ENCODE measurements at regions not wholly inside any gene's neighbourhood (a gene's known extent, or its start where the extent isn't known, plus 50 kb on each side); places are given as distances from the start of the nearest gene placed in this dataset.

DNA sequence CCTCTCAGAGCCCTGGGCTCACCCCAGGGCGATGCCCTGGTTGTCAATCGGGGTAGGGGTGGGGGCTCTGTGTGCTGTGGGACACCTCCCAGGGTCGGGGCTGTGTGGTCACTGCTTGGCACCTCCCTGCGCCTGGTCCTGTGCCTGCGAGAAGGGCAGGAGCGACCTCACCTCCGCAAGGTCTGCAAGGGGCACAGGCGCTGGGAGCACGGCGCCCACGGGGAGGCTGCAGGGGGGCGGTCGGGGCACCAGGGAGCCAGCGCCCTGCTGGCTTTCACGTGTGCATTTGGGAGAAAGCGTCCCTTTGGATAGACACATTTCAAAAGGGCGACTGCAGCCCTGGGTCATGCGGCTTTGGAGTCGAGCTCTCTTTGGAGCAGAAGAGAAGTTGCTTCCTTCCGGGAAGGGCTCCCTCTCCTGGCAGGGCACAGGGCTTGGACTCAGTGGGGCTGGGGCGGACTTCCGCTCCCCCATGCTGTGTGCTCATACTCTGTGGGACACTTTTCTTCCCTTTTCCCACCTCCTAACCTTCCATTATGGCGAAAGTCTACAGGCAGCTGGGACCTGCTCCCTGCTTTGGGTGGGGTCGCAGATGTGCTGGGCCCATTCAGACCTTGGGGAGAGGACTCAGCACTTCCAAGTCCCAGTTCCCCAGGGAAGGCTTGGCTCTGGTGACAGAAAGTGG, 52.9 kb upstream of the SLC28A3 start:
- no peak for DNase-seq (ENCODE audit: low spot score)

DNA sequence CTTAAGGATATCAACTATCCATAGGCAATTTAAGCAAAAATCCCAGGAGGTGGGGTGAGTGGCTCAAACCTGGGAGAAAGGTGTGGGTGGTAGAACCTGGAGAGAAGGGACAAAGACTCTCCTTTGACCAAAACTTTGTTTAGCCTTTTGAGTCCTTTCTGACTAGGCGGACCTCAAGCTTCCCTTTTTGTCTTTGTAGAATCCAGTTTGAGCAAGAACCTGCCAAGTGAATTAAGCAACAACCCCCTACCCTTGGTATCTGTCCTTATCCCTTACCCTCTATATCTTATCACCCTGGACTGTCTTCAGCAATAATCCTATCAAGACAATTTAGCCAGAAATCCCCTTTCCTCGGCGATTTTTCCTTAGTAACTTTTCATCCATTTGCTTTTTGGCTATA, 53.5 kb upstream of the SLC28A3 start:
- DNase-seq (ENCODE audit: low spot score), result no peak

DNA sequence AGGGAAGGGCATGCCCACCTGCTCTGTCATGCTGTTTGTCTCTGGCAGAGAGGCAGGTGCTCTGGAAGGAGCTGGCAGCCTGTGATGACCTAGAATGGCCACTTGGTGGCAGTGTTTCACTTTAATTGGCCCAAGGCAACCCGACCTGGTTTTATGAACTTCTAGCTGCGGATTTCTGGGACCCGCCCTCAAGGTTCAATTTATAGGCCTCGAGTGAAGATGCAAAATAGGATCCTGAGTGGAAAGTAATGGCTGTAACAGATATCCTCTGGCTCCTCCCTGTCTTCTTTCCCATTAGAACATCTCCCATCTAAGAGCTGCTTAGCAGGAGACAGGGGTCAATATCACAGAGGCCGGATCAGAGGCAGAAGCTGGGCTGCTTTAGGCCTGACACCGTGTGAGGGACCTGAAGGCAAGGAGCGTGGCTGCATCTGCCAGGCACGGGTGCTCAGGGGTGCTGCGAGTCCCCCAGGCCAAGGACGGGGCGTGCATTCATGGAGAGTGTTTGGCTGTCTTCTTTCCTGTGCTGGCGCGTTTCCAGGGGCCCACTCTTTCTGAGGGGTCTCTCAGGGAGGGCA, 56.7 kb upstream of the SLC28A3 start:
- DNase-seq (ENCODE audit: low spot score), result peak; percentile 75

DNA sequence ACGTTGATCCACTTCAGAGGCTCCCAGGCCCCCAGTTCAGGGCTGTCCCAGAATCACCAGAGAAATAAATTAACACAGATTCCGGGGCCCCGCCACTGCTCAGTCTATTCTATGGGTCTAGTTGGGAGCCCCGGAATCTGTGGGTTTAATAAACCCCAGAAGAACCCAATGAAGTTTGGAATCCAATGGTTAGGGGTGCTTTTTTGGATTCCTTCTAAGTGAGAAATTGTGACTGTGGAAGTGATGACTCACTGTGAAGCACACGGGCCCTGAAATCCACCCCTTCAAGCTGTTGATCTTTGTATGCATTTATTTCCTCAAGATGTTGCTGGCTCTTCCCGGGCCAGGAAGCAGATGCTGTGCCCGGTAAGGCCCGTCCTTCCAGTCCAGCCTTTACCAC, 57.3 kb upstream of the SLC28A3 start:
- no peak for DNase-seq (ENCODE audit: low spot score)

DNA sequence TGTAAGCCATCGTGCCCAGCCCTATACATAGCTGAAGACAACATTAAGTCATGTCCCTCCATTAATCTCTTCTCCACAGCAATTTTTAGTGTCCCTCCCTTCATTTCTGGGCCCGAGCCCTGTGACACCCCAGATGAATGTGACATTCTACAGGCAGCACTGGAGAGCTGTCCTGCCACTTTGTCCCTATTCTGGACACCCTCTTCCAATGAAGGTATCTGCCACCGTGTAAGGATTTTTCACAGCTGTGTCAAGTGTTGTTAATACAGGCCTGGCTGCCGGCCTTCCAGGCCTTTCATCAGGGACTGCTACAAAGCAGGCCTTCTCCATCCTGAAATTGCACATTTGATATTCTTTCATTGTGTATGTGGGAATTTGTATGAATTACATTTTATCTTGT, 62.0 kb upstream of the SLC28A3 start:
- DNase-seq (ENCODE audit: low spot score), result no peak

DNA sequence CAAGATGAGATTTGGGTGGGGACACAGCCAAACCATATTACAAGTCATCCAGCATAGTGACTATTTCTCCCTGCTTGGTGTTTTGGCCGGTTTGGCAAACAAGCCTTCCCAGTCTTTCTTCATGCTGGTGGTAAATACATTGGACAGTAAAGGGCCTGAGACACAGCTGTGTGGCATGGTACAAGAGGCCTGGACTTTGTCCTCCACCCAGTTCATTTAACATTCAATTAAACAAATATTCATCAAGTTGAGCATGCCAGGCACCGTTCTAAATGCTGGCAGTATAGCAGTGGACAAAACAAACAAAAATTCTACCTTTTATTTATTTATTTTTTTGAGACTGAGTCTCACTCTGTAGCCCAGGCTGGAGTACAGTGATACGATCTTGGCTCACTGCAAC, 62.7 kb upstream of the SLC28A3 start:
- DNase-seq (ENCODE audit: low spot score), result no peak

DNA sequence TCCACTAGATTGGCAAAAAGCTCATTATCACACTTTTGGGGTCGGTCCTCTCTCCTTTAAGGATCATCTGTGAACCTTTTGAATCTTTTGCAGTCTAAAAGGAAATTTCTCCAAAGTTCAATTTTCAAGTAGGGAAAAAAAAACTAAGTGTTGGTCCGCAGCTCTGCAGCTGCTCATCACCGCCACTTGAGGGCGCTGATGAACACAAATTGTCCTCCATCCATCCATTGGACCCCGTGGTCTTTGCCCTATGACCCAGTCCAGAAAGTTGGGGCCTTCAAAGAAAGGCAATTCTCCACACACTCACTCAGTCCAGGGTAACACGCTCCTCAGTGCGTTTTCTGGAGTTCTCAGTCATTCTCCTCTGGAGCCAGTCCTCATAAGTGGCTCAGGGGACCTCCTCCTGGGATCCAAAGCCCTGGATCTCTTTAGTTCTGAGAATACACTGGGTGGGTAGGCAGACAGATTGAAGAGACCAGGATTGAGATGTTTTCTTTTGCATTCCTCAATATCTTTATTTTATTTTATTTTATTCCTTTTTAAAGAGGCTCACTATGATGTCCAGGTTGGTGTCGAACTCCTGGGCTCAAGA, 63.6 kb upstream of the SLC28A3 start:
- peak; percentile 48 for DNase-seq (ENCODE audit: low spot score)

DNA sequence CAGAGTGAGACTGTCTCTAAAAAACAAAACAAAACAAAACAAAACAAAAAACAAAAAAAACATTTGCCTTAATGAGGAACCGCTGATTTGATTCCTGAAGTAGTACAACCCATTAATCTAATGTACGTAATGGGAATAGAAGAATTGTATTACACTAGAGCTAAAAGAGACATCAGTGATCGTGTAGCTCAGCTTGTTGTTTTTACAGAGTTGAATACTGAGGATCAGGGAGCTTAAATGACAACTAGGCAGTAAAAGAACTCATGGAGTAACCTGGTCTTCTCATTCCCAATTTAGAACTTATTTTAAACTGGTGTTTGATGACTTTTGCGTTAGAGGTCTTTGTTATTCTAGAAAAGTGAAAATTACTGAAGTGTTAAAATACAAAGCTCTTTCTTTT, 65.1 kb upstream of the SLC28A3 start:
- no peak for DNase-seq (ENCODE audit: low spot score)

DNA sequence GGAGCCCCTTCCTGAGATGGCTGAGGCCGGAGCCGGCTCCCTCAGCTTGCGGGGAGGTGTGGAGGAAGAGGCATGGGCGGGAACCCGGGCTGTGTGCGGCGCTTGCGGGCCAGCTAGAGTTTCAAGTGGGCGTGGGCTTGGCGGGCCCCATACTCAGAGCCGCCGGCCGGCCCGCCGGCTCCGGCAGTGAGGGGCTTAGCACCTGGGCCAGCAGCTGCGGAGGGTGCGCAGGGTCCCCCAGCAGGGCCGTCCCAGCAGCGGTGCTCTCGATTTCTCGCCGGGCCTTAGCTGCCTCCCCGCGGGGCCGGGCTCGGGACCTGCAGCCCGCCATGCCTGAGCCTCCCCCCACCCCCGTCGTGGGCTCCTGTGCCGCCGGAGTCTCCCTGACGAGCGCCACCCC, 67.9 kb upstream of the SLC28A3 start:
- DNase-seq (ENCODE audit: low spot score), result no peak

DNA sequence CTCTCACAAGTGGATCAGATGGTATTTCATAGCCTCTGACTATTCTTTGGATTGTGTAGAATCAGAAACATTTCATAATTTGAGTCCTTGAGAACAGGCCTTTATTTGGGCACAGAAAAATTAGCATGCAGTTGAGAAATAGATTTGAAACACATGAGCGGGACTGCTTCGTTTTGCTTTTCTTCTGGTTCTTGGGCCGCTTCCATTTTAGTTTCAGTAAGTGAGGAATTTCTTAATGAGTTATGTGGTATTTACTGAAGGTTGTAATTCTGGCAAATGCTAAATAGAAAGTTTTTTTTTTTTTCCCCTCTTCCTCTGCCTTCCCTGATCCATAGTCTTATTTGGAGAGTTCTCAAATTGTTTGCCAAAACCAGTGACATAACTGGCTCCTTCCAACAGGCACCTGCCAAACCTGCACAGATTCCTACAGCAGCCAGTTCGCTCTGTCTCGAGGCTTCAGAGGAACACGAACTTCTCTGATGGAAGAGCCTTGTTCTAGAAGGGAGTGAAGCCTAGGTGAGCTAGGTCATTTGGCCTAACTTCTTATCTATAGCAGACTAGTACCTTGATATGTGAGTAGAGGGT, 71.2 kb upstream of the SLC28A3 start:
- no peak for DNase-seq (ENCODE audit: low spot score)

DNA sequence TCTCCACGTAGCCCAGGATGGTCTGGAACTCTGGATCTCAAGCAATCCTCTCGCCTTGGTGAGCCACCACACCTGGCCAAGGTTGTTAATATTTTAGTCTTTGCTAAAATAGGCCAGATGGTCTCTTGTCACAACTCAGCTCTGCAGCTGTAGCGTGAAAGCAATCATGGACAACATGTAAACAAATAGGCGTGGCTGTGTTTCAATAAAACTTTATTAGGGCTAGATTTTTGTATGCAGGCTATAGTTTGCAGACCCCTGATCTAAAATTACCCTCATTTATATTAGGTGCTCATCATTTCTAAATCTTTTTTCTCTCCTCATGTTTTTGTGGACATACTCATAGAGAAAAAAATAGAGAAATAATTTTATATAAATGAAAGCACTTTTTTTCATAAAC, 72.1 kb upstream of the SLC28A3 start:
- DNase-seq (ENCODE audit: low spot score), result peak; percentile 40

DNA sequence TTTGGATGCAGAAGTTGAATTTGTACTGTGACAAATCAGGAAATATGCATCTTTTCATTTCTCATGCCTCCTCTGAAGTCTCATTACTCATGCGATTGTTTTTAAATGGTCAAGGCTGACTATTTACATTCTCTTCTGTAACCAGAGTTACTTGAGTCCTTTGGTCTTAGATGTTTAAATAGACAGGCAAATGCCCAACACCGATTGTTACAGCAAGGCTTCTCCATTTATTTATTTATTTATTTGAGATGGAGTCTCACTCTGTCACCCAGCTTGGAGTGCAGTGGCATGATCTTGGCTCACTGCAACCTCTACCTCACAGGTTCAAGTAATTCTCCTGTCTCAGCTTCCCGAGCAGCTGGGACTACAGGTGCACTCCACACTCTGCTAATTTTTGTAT, 72.7 kb upstream of the SLC28A3 start:
- DNase-seq (ENCODE audit: low spot score), result no peak

DNA sequence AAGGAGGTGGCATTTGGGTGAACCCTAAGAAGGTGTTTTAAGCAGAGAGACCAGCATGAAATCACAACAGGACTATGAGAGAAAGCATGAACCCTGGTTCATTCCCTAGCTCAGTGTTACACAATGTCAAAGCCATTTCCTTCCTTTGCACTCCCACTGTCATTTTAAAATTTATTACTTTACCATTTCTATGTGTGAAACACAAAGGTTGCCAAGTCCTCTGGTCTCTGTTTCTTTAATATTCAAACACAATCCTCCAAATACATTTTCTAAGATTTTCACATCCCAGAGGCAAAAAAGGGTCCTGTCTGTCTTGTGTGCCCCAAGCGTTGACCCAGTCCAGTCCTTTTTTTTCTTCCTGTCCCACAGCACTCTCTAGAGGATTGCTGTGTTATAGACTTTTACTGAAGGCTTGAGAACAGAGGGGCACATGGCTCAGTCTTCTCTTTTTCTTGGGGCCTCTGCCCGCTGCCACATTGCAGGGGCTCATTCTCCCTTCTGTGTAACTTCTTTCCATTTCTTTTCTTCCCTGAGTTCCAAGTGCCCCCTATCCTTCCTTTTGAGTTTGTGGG, 78.6 kb upstream of the SLC28A3 start:
- peak; percentile 7 for DNase-seq (ENCODE audit: low spot score)

DNA sequence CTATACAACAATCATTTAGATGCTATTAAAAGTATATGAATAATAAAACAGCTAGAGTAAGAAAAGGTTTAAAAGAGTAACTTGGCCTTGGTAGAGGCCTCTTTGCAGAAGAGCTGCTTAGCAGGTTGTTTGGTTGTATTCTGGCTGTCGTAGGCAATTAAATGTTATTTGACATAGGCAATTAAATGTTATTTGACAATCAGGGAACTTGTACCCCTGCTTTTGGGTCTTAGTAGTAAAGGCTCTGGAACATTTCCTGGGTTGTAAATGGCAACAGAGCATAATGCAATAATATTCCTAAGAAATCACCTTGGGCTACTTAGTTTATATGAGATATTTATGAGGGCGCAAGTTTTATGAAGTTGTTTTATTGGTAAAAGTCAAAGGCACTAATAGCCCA, 84.4 kb upstream of the SLC28A3 start:
- DNase-seq (ENCODE audit: low spot score), result no peak

DNA sequence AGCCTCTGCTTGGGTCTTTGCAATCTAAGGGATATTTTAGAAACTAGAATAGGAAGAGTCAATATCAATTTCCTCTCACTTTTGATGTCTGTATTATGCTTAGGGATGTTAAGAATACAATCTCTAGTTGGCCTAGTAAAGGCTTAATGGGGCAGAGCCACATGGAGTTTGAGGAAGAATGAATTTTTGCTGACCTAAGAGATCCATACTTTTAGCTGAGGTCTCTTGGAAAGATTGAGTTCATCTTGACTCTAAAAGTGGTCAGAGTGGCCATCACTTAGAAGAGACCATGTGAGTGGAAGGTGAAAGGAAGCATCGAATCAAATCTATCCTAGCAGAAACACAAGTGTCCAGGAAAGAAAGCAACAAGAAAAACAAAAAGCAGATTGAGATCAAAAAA, 92.2 kb upstream of the SLC28A3 start:
- DNase-seq (ENCODE audit: low spot score), result no peak

DNA sequence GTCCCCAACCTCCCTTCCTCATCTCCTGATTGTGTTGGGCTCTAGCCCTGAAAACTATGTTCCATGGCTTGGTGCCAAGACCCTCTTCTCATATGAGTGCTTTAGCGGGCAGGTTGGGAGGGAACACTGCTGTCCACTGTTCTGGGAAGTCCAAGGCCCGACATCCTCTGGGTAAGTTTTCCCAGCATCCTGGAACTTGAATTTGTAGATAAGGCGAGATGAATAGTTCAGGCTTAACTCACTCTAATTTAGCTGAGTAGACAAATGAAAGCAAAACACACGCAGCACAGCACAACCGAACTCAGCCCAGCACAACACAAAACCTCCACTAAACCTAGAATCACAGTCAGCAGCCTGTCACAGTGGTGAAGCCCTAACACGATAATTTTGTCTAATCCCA, 95.3 kb upstream of the SLC28A3 start:
- DNase-seq (ENCODE audit: low spot score), result no peak

DNA sequence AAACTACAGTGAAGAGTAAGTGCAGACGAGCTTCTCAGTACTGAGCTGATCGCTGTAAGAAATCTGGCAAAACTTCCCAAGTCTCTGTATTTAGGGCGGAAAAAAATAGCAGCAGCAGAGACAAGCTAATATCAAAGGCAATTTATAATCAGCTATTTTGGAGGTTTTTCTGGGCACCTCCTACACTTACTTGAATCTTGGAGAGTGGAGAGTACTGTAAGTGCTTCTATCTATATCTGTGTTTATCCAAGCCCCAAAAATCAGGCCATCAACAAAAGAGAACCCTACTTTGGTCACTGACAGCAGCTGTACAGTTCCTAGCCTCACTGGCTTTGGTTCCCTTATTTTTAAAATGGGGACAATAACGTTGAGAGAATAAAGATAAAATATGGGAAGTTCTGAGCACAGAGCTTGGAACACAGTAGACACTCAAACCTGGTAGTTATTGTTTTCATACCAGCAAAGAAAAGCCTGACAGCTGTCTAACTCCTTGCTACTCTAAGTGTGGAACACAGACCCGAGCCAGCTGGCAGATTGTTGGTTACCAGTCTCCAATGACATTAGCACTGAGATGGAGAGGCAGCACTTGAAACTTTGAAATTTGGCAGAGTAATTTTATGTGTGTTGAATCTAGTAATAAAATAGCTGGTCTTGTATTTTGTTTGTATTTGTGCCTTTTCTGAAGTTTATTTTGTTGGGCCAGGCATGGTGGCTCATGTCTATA, 96.0 kb upstream of the SLC28A3 start:
- DNase-seq (ENCODE audit: low spot score), result no peak

DNA sequence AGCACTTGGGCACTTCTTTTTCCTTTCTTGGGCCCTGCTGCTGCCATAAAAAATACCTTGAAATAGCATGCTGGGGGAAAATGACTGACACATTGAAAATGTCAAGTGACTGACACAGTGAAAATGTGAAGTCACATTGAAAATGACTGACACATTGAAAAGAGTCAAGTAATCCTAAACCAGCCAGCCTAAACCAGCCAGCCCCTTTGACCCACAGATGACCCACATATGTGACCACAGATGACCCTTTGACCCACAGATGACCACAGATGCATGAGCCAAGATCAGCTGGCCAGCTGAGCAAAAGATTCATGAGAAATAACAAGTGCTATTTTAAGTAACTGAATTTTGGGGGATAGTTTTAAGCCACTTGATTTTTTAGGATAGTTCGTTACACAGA, 97.8 kb upstream of the SLC28A3 start:
- DNase-seq (ENCODE audit: low spot score), result no peak

DNA sequence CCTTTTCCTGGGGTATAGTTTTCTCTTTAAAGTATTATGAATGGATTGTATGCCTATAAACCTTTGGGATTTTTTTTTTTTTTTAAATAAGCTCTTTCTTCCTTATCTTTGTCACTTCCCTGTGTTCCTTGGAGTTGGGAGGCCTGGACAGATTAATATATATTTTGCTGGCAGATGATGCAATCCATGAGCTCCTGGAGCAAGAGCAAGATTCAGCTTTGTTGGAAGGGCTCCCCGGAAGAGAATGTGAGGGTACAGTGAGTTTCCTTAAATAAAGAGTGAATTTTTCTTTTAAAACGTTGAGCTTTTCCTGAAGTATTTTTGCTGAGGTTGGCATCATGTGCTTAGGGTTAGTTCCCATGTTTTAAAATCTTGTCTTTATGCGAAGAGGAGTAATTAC, 98.7 kb upstream of the SLC28A3 start:
- DNase-seq (ENCODE audit: low spot score), result no peak

DNA sequence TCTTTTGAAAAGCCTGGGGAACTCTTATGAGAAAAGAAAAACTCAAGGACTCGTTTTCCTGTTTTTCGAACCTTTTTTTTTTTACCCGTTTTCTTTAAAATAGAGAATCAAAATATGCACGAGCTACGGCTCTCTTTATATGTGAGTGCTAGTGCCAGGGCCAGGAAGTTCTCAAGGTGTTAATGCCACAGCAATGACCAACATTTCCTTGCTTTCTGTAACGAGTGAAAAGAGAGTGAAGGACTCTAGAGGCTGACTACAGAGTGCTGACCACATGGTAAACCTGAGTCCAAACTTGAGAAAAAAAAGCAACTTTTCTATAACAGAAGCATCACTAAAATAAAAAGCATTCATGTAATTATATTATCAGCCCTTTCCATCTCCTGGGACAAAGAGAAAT, 102.2 kb upstream of the SLC28A3 start:
- no peak for DNase-seq (ENCODE audit: low spot score)

DNA sequence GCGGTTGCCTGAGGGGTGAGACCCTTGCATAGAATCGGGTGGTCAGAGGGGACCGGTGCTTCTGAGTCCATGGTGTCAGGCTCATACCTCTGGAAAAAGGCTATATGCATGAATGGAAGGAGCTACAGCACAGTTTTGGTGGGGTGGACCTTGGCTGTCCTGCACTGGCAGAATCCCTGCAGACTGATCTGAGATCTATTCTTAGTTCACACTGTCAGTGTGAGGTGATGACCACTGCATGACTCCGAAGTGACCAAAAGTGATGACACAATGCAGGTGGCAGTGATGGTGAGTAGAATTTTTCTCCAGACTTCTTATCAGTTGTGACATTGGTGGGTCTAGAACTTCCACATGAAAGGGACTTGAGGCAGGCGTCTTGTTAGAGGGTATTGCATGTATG, 105.2 kb upstream of the SLC28A3 start:
- DNase-seq (ENCODE audit: low spot score), result no peak

DNA sequence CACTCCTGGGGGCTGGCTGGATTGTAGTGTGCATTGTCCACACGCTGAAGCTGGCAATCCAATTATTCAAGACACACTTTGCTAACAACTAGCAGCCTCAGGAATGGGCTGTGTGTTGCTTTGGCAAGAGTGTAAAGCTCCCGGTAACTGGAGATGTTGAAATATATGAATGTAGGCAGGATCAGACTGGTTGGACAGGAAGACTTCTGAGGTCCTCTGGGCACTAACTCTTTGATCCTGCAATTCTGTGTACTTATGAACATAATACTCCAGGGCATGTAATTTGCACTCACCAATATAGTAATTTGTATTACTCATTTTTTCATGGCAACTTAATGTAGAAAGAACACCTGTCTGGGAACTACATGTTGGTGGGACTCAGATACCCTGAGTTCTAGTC, 106.7 kb upstream of the SLC28A3 start:
- DNase-seq (ENCODE audit: low spot score), result no peak

DNA sequence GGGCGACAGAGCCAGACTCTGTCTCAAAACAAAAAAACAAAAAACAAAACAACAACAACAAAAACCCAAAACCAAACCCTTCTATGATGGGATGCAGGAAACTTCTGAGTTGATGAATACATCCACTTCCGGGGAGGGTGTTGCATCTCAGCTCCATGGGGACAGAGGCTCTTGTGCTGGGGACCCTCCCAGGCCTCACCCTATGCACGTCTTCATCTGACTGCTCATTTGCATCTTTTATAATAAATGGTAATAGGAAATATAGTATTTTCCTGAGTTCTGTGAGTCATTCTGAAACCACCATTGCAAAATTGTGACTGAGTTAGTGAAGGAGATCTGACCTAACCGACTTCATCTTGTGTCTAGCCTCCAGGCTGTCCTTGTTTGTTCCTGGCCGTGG, 109.5 kb upstream of the SLC28A3 start:
- no peak for DNase-seq (ENCODE audit: low spot score)
